Astrocyte of the hippocampus (primary cell): ENCODE measurements at regions not wholly inside any gene's neighbourhood (a gene's known extent, or its start where the extent isn't known, plus 50 kb on each side); places are given as distances from the start of the nearest gene placed in this dataset.

Experiments
- DNase-seq: peaks from one replicate; pipeline ENCODE4 v3.0.0; 2011; ENCODE audit warnings: low read depth, low spot score

GRCh38 chr13:67299072-67299635 is 69.0 kb upstream of the PCDH9 start:
- DNase-seq = peak; percentile 73

- no peak for DNase-seq
Measured at GRCh38 chr13:67298297-67298696, 68.2 kb upstream of the PCDH9 start.

DNA sequence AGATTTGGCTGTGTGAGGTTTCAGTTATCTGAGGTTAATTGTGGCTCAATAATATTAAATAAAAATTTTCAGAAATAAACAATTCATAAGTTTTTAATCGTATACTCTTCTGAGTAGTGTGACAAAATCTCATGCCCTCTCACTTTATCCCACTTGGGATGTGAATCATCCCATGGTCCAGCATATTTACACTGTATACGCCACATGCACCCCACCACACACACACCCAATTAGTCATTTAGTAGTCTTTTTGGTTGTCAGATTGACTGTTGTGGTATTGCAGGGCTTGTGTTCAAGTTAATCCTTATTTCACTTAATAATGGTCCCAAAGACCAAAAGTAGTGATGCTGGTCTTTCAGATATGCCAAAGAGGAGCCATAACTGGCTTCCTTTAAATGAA is 66.4 kb upstream of the PCDH9 start:
- DNase-seq = peak; percentile 16

DNA sequence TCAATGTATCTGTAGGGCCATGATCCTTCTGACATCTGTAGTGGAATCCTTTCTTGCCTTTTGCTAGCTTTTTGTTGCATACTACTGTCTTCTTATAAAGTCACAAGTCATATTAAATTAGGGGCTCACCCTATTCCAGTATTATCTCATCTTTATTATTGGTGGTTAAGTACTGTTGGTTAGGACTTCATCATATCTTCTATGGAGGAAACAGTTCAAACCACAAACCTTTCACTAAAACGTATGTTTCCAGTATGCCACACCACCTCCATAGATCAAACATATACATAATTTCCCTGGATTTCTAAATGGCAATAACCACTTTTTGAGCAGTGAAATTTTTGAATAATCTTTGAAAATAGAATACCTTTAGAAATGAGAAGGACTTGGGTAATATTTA is 62.8 kb upstream of the PCDH9 start:
- DNase-seq = no peak

DNA sequence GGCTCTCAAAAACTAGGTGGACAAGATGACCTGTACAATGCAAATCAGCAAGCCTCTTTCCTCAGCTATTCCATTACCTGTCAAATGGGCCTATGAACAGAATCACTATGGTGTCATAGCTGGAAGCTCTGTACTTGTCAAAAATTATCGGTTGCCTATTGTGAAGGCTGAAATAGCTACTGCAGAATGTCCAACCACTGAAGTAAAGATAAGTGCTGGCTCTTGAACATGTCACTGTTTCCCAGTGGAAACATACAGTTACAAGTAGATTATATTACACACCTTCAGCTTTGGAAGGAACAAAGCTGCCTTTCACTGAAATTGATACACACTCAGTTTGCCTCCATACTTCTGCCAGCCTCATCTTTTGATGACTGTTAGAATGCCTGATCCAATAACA is 55.5 kb upstream of the PCDH9 start:
- DNase-seq = no peak

- DNase-seq = no peak
Measured at GRCh38 chr13:67283637-67284036, 53.5 kb upstream of the PCDH9 start.

- no peak for DNase-seq
Measured at GRCh38 chr13:67281466-67281865, 51.3 kb upstream of the PCDH9 start.
